Cardiac fibroblast (primary cell): ENCODE measurements at regions not wholly inside any gene's neighbourhood (a gene's known extent, or its start where the extent isn't known, plus 50 kb on each side); places are given as distances from the start of the nearest gene placed in this dataset.

ENCODE experiments used
- DNase-seq, 2 donors: peaks; one replicate each; pipeline versions ENCODE4 v3.0.0 to v3.0.0-alpha.2; 2010; ENCODE audit warnings: low read depth in 2 of 2
- H3K4me3 ChIP-seq, 2 donors: replicated peaks in 1 of 2; 1 replicate in 1 of 2; 2 replicates in 1 of 2; pipeline ENCODE4 v1.5.1; 2011; ENCODE audit warnings: low read depth in 2 of 2, low read length in 2 of 2, mild to moderate bottlenecking in 2 of 2, moderate library complexity in 1 of 2
- CTCF ChIP-seq: IDR thresholded peaks from one replicate; pipeline ENCODE4 v1.5.1; 2011; ENCODE audit warnings: low read depth, mild to moderate bottlenecking, low read length, inconsistent platforms

- no peak for DNase-seq
- no peak overlapping the region for H3K4me3 ChIP-seq
- TF ChIP-seq CTCF = no peak
Observed at GRCh38 chr4:55010550-55010949, 114.8 kb downstream of the KDR start.

- no peak overlapping the region for H3K4me3 ChIP-seq
- TF ChIP-seq CTCF = peak; percentile 60
- peak; percentile 30 to 43 for DNase-seq
Observed at GRCh38 chr4:55008166-55009056, 117.0 kb downstream of the KDR start.

GRCh38 chr4:55005910-55006309 is 119.5 kb downstream of the KDR start:
- TF ChIP-seq CTCF = no peak
- no peak for DNase-seq
- no peak overlapping the region for H3K4me3 ChIP-seq

- no peak for TF ChIP-seq CTCF
- peak; percentile 39 to 83 for DNase-seq
- H3K4me3 ChIP-seq = no peak overlapping the region
Observed at GRCh38 chr4:55004831-55005230, 120.6 kb downstream of the KDR start.

GRCh38 chr4:55002431-55002830 is 123.0 kb downstream of the KDR start:
- H3K4me3 ChIP-seq = no peak overlapping the region
- no peak for DNase-seq
- TF ChIP-seq CTCF = no peak

- no peak for TF ChIP-seq CTCF
Observed at GRCh38 chr4:55001538-55001937, 123.9 kb downstream of the KDR start.

More at GRCh38 chr4:55001538-55001937, 123.9 kb downstream of the KDR start:
- no peak overlapping the region for H3K4me3 ChIP-seq
- peak in 1 of 2 donors; percentile 36 for DNase-seq
